NB4 (cell line): ENCODE measurements at regions not wholly inside any gene's neighbourhood (a gene's known extent, or its start where the extent isn't known, plus 50 kb on each side); places are given as distances from the start of the nearest gene placed in this dataset.

ENCODE experiments used
- CTCF ChIP-seq: IDR thresholded peaks from one replicate; pipeline ENCODE4 v1.5.1; 2012; ENCODE audit warnings: low read depth, low read length
- MAX ChIP-seq: IDR thresholded peaks from 2 replicates; pipeline ENCODE4 v1.6.1; 2011; ENCODE audit warnings: low read depth, low read length

DNA sequence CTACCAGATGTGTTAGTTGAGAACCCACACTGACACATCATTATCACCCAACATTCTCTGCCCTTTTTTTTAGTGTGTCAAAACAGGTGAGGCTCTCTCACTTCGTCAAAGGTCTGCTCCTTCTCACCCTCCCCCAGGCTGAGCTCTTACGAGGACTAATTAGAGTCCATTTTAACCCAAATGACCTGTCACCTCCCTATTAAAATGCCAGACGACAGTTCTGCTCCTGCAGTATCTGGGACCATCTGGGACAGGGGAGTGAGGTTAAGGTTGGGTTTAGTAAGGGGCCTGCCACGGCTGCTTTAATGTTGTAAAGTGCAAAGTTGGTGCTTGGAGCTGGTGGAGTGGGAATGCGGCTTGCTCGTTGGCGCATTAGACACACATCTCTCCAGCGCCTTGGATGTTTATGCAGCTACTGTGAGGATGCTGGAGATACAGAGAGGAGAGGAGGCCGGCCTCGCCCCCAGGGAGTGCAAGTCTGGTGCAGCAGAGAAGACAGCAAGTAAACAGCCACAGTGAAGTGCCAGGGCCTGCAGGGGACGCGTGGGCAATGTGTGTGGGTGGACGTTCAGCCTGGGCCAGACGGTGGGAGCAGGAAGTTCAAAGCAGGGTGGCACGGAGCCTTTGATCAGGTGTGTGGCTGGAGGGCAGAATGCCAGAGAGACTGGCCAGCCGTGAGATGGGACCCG, 96.2 kb downstream of the C9orf50 start:
- no peak for TF ChIP-seq CTCF
- no peak for TF ChIP-seq MAX
